HFF-Myc (cell line): ENCODE measurements at regions not wholly inside any gene's neighbourhood (a gene's known extent, or its start where the extent isn't known, plus 50 kb on each side); places are given as distances from the start of the nearest gene placed in this dataset.
A peak's percentile ranks its signal among the peaks of the same experiment; 100 is the strongest.
"Not testable (repeated sequence)": the region's sequence is repeated elsewhere in the genome, so short reads cannot be mapped to it uniquely, and the experiment has no call there.

ENCODE experiments used
- DNase-seq: peaks from one replicate; pipeline ENCODE4 v3.0.0-alpha.2; 2011; ENCODE audit warnings: low read depth; ENCODE audit errors: extremely low read depth
- H3K4me3 ChIP-seq: replicated peaks from 2 replicates; pipeline ENCODE4 v1.5.1; 2011; ENCODE audit warnings: low read depth, mild to moderate bottlenecking, control low read depth, low read length
- TF ChIP-seq, protein P1 (sequence below): IDR thresholded peaks from 2 replicates; pipeline ENCODE4 v1.5.1; 2012; ENCODE audit warnings: mild to moderate bottlenecking, low read depth, low read length, control low read depth; ENCODE audit errors: missing control alignments

DNA sequence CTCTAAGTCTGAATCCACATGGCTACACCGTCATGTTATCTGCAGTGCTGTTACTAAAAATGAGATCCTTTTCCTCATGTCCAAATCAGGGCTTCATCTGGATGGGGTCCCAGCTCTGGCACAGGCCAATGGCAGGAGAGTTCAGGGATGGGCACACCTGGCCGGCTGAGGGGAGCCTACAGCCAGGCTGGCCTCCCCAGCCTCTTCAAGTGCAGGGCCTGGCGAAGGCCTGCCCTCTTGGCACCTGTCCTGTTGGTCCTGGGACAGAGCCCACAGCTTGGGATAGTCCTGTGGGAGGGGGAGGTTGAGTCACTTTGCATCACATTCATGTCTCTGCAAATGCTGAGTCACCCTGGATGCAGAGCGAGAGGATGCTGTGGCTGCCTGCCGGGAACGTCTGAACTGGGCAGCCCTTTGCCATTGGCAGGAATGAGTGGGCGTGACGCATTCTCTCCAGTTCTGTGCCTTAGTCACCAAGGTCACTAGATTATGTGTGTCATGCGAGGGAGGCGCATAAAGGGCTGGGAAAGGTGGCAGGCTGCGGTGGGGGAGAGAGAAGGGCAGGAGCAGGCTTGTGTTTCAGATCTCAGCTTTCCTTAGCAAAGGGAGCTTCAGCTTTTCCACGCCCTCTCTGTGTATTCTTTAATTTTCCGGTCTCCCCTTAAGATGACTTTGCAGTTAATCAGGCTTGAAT lies 223.2 kb upstream of the ECI2 start:
- DNase-seq, result peak; percentile 98
- H3K4me3 ChIP-seq, result no peak overlapping the region
- TF ChIP-seq, protein P1, sequence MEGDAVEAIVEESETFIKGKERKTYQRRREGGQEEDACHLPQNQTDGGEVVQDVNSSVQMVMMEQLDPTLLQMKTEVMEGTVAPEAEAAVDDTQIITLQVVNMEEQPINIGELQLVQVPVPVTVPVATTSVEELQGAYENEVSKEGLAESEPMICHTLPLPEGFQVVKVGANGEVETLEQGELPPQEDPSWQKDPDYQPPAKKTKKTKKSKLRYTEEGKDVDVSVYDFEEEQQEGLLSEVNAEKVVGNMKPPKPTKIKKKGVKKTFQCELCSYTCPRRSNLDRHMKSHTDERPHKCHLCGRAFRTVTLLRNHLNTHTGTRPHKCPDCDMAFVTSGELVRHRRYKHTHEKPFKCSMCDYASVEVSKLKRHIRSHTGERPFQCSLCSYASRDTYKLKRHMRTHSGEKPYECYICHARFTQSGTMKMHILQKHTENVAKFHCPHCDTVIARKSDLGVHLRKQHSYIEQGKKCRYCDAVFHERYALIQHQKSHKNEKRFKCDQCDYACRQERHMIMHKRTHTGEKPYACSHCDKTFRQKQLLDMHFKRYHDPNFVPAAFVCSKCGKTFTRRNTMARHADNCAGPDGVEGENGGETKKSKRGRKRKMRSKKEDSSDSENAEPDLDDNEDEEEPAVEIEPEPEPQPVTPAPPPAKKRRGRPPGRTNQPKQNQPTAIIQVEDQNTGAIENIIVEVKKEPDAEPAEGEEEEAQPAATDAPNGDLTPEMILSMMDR, result no peak

DNA sequence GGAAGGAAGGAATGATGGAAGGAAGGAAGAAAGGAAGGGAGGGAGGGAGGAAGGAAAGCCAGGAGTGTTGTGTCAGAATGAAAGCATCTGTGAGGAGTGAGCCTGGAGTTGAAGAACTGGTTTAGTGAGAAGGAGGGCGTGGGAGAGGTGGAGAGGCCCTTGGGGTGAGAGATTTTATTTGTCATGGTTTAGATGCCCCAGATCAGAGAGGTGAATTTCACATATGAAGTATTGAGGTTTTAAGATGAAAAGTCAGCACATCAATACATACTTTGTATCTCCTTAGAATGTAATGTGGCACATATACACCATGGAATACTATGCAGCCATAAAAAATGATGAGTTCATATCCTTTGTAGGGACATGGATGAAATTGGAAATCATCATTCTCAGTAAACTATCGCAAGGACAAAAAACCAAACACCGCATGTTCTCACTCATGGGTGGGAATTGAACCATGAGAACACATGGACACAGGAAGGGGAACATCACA lies 222.3 kb upstream of the ECI2 start:
- H3K4me3 ChIP-seq, DNase-seq: not testable (repeated sequence)

DNA sequence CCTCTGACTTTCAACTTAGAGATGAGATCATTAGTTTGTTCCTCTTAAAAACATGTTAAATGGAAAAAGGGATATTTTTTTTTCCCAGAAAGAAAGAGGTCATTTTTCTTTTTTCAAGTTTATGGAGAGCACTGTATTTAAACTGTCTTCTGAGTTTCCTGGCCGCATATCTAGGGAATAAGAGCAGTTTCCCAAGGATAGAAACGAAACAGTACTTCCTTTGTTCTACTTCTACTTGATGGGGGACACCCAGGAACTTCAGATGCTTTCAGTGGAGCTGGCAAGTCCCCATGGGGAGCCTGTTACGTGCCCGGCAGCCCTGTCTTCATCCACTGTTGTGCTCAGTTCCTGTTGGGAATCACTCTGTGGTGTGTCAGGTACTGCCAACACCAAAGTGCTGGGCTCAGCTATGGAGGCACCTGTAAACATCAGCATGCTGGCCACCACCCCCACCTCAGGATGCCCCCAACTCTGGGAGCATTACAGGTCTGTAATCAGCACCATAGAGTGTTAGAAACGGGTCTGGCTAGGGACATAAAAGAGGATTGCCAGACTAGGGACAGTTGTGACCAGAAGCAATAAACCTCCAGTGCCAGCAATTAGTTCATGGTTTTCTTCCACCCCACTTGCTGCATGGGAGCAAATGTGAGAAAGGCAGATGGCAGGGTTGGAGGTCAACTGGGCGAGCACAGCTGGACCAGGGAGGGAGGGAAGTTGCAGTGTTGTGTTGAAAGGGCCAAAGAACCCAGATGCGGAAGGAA lies 221.7 kb upstream of the ECI2 start:
- H3K4me3 ChIP-seq, result no peak overlapping the region
- TF ChIP-seq, protein P1, result no peak
- DNase-seq, result no peak

DNA sequence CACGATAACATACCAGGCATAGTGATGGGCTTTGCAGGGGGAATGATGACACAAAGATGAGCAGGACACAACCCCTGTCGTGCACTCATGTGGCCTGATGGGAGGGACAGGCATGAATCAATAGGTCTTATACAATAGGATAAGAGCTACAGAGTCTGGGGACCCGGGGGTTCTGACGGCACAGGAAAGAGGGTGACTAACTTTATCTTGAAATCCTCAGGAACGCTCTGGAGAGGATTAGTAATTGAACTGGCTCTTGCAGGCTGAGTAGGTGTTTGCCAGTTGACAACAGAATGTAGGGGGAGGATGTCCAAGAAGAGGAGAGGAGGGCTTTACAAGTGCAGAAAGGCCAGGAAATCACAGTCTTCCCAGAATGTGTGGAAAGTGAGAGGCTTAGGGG lies 219.9 kb upstream of the ECI2 start:
- H3K4me3 ChIP-seq, result no peak overlapping the region
- TF ChIP-seq, protein P1, result no peak
- no peak for DNase-seq

DNA sequence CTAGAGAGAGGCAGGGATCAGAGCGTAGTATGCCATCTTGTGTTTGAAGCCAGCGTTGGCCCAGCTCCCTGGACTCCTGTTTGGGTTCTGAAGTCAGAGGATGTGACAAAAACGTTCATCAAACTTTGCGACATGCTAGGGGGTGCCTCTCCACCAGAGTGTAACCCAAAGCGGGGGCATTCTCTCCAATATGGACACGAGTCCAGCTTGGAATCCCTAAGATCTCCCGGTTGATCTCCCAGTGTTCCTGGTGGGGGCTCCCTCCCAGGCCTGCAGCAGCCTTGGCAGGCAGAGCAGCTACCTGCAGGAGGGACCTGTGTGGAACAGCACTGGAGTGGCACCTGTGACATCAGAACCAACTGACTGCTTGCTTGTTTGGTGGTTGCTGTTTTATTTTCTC lies 218.8 kb upstream of the ECI2 start:
- TF ChIP-seq, protein P1, result no peak
- no peak overlapping the region for H3K4me3 ChIP-seq
- no peak for DNase-seq

DNA sequence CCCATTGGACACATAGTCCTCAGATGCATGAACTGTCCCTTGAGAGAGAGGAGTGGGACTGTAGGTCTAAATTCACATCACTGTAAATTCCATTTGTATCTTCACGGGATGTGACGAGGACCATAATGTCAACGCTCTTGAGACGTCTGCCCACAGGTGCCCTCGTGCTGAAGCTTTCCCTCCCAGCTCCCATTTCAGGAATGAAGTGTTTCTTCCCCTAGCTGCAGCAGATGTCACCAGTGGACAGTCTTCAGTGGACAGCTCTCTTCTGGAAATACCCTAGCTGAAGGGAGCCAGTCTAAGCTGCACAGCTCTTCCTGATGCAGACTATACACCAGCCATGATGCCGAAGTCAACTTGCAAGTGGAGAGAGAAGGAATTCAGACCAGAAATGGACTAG lies 217.4 kb upstream of the ECI2 start:
- no peak overlapping the region for H3K4me3 ChIP-seq
- DNase-seq, result no peak
- TF ChIP-seq, protein P1, result no peak

DNA sequence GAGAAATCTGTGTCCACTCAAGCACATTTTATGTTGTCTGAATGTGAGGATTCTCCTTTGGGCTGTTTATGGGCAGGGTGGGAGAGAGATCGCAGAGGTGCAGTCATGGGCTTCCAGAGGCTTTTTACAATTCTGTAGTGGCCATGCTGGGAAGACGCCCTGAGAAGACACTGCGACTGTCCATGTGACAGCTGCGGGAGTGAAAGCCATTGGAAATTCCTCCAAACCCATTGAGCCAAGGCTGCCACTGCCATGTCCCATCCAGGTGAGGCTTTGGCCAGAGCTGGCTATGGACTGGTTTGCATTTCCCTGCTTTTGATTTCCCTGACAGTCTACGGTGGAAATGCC lies 216.9 kb upstream of the ECI2 start:
- TF ChIP-seq, protein P1, result no peak
- H3K4me3 ChIP-seq, result peak overlapping the region; percentile 26; the same call in 1 of the 2 replicates

More for the DNA sequence above, 216.9 kb upstream of the ECI2 start:
- no peak for DNase-seq
